ENCODE measurements at regions not wholly inside any gene's neighbourhood (a gene's known extent, or its start where the extent isn't known, plus 50 kb on each side); places are given as distances from the start of the nearest gene placed in this dataset.

GRCh38 chr15:70344666-70345065 lies 246.9 kb upstream of the TLE3 start:
- H3K36me3 ChIP-seq (ENCODE audit: control insufficient read depth in 3 of 3, insufficient read depth in 3 of 3, low read length in 3 of 3): no peaks in the 10 kb centered on the region
- H3K4me3 ChIP-seq (ENCODE audit: low read length in 3 of 3): no peak overlapping the region
- peaks cover 3 to 9% (median 7%) of the 10 kb centered on the region in 3 donors for H3K4me1 ChIP-seq (ENCODE audit: control insufficient read depth in 3 of 3, insufficient read depth in 3 of 3, low read length in 3 of 3)
- H3K9me3 ChIP-seq (ENCODE audit: control insufficient read depth in 3 of 3, low read length in 3 of 3): no peaks in the 10 kb centered on the region
- H3K27me3 ChIP-seq (ENCODE audit: control insufficient read depth in 3 of 3, insufficient read depth in 3 of 3, low read length in 3 of 3): peaks cover 0 to 2% (median 0%) of the 10 kb centered on the region in 3 donors
- no peak overlapping the region for H3K27ac ChIP-seq (ENCODE audit: low read depth, low read length)
- H3K9ac ChIP-seq (ENCODE audit: low read depth in 1 of 3, low read length in 3 of 3): no peak overlapping the region

GRCh38 chr15:70343961-70344621 lies 246.4 kb upstream of the TLE3 start:
- Histone ChIP-seq H3K27me3 (ENCODE audit: control insufficient read depth in 3 of 3, insufficient read depth in 3 of 3, low read length in 3 of 3) (peaks cover 0 to 2% (median 0%) of the 10 kb centered on the region in 3 donors), H3K36me3 (ENCODE audit: control insufficient read depth in 3 of 3, insufficient read depth in 3 of 3, low read length in 3 of 3) (no peaks in the 10 kb centered on the region), H3K9me3 (ENCODE audit: control insufficient read depth in 3 of 3, low read length in 3 of 3) (no peaks in the 10 kb centered on the region), H3K27ac (ENCODE audit: low read depth, low read length) (no peak overlapping the region), H3K9ac (ENCODE audit: low read depth in 1 of 3, low read length in 3 of 3) (no peak overlapping the region), H3K4me1 (ENCODE audit: control insufficient read depth in 3 of 3, insufficient read depth in 3 of 3, low read length in 3 of 3) (peaks cover 3 to 10% (median 7%) of the 10 kb centered on the region in 3 donors), H3K4me3 (ENCODE audit: low read length in 3 of 3) (no peak overlapping the region)

GRCh38 chr15:70342554-70343548 lies 245.1 kb upstream of the TLE3 start:
- no peaks in the 10 kb centered on the region for H3K36me3 ChIP-seq (ENCODE audit: control insufficient read depth in 3 of 3, insufficient read depth in 3 of 3, low read length in 3 of 3)
- peaks cover 0 to 2% (median 0%) of the 10 kb centered on the region in 3 donors for H3K27me3 ChIP-seq (ENCODE audit: control insufficient read depth in 3 of 3, insufficient read depth in 3 of 3, low read length in 3 of 3)
- H3K4me3 ChIP-seq (ENCODE audit: low read length in 3 of 3): no peak overlapping the region
- H3K27ac ChIP-seq (ENCODE audit: low read depth, low read length): no peak overlapping the region
- H3K9ac ChIP-seq (ENCODE audit: low read depth in 1 of 3, low read length in 3 of 3): no peak overlapping the region
- H3K9me3 ChIP-seq (ENCODE audit: control insufficient read depth in 3 of 3, low read length in 3 of 3): no peaks in the 10 kb centered on the region
- peaks cover 3 to 10% (median 7%) of the 10 kb centered on the region in 3 donors for H3K4me1 ChIP-seq (ENCODE audit: control insufficient read depth in 3 of 3, insufficient read depth in 3 of 3, low read length in 3 of 3)

- Histone ChIP-seq H3K9me3 (ENCODE audit: control insufficient read depth in 3 of 3, low read length in 3 of 3) (no peaks in the 10 kb centered on the region), H3K4me1 (ENCODE audit: control insufficient read depth in 3 of 3, insufficient read depth in 3 of 3, low read length in 3 of 3) (peaks cover 3 to 10% (median 7%) of the 10 kb centered on the region in 3 donors), H3K4me3 (ENCODE audit: low read length in 3 of 3) (no peak overlapping the region), H3K27me3 (ENCODE audit: control insufficient read depth in 3 of 3, insufficient read depth in 3 of 3, low read length in 3 of 3) (peaks cover 0 to 2% (median under 1%) of the 10 kb centered on the region in 3 donors), H3K36me3 (ENCODE audit: control insufficient read depth in 3 of 3, insufficient read depth in 3 of 3, low read length in 3 of 3) (no peaks in the 10 kb centered on the region), H3K27ac (ENCODE audit: low read depth, low read length) (no peak overlapping the region), H3K9ac (ENCODE audit: low read depth in 1 of 3, low read length in 3 of 3) (no peak overlapping the region)
Observed at GRCh38 chr15:70342141-70342540, 244.4 kb upstream of the TLE3 start.

- no peaks in the 10 kb centered on the region for H3K36me3 ChIP-seq (ENCODE audit: control insufficient read depth in 3 of 3, insufficient read depth in 3 of 3, low read length in 3 of 3)
- H3K9me3 ChIP-seq (ENCODE audit: control insufficient read depth in 3 of 3, low read length in 3 of 3): no peaks in the 10 kb centered on the region
- peaks cover 0 to 4% (median 2%) of the 10 kb centered on the region in 3 donors for H3K27me3 ChIP-seq (ENCODE audit: control insufficient read depth in 3 of 3, insufficient read depth in 3 of 3, low read length in 3 of 3)
- no peak overlapping the region for H3K9ac ChIP-seq (ENCODE audit: low read depth in 1 of 3, low read length in 3 of 3)
- H3K27ac ChIP-seq (ENCODE audit: low read depth, low read length): no peak overlapping the region
- H3K4me3 ChIP-seq (ENCODE audit: low read length in 3 of 3): no peak overlapping the region
- peaks cover 3 to 10% (median 7%) of the 10 kb centered on the region in 3 donors for H3K4me1 ChIP-seq (ENCODE audit: control insufficient read depth in 3 of 3, insufficient read depth in 3 of 3, low read length in 3 of 3)
Observed at GRCh38 chr15:70341566-70341965, 243.8 kb upstream of the TLE3 start.

GRCh38 chr15:70340494-70340870 lies 242.8 kb upstream of the TLE3 start:
- Histone ChIP-seq H3K27me3 (ENCODE audit: control insufficient read depth in 3 of 3, insufficient read depth in 3 of 3, low read length in 3 of 3) (peaks cover 0 to 4% (median 2%) of the 10 kb centered on the region in 3 donors), H3K27ac (ENCODE audit: low read depth, low read length) (no peak overlapping the region), H3K9ac (ENCODE audit: low read depth in 1 of 3, low read length in 3 of 3) (no peak overlapping the region), H3K36me3 (ENCODE audit: control insufficient read depth in 3 of 3, insufficient read depth in 3 of 3, low read length in 3 of 3) (no peaks in the 10 kb centered on the region), H3K4me3 (ENCODE audit: low read length in 3 of 3) (no peak overlapping the region), H3K4me1 (ENCODE audit: control insufficient read depth in 3 of 3, insufficient read depth in 3 of 3, low read length in 3 of 3) (peaks cover 3 to 10% (median 7%) of the 10 kb centered on the region in 3 donors), H3K9me3 (ENCODE audit: control insufficient read depth in 3 of 3, low read length in 3 of 3) (no peaks in the 10 kb centered on the region)

GRCh38 chr15:70339571-70340493 lies 242.1 kb upstream of the TLE3 start:
- no peak overlapping the region for H3K9ac ChIP-seq (ENCODE audit: low read depth in 1 of 3, low read length in 3 of 3)
- peaks cover 3 to 9% (median 6%) of the 10 kb centered on the region in 3 donors for H3K4me1 ChIP-seq (ENCODE audit: control insufficient read depth in 3 of 3, insufficient read depth in 3 of 3, low read length in 3 of 3)
- H3K27ac ChIP-seq (ENCODE audit: low read depth, low read length): no peak overlapping the region
- no peaks in the 10 kb centered on the region for H3K36me3 ChIP-seq (ENCODE audit: control insufficient read depth in 3 of 3, insufficient read depth in 3 of 3, low read length in 3 of 3)
- H3K27me3 ChIP-seq (ENCODE audit: control insufficient read depth in 3 of 3, insufficient read depth in 3 of 3, low read length in 3 of 3): peaks cover 0 to 4% (median 2%) of the 10 kb centered on the region in 3 donors
- peaks cover 0 to under 1% (median 0%) of the 10 kb centered on the region in 3 donors for H3K9me3 ChIP-seq (ENCODE audit: control insufficient read depth in 3 of 3, low read length in 3 of 3)
- no peak overlapping the region for H3K4me3 ChIP-seq (ENCODE audit: low read length in 3 of 3)

- Histone ChIP-seq H3K4me3 (ENCODE audit: low read length in 3 of 3) (no peak overlapping the region), H3K27ac (ENCODE audit: low read depth, low read length) (no peak overlapping the region), H3K9ac (ENCODE audit: low read depth in 1 of 3, low read length in 3 of 3) (no peak overlapping the region), H3K4me1 (ENCODE audit: control insufficient read depth in 3 of 3, insufficient read depth in 3 of 3, low read length in 3 of 3) (peaks cover 3 to 6% (median 3%) of the 10 kb centered on the region in 3 donors), H3K27me3 (ENCODE audit: control insufficient read depth in 3 of 3, insufficient read depth in 3 of 3, low read length in 3 of 3) (peaks cover 0 to 4% (median 2%) of the 10 kb centered on the region in 3 donors), H3K9me3 (ENCODE audit: control insufficient read depth in 3 of 3, low read length in 3 of 3) (peaks cover 0 to 9% (median 0%) of the 10 kb centered on the region in 3 donors), H3K36me3 (ENCODE audit: control insufficient read depth in 3 of 3, insufficient read depth in 3 of 3, low read length in 3 of 3) (no peaks in the 10 kb centered on the region)
Observed at GRCh38 chr15:70337277-70338186, 239.8 kb upstream of the TLE3 start.

Data from skeletal muscle tissue (tissue), 3 donors.